SHP77 (cell line): ENCODE measurements at regions not wholly inside any gene's neighbourhood (a gene's known extent, or its start where the extent isn't known, plus 50 kb on each side); places are given as distances from the start of the nearest gene placed in this dataset.

Experiments used
- DNase-seq, 2 experiments: peaks; one replicate each; lab custom pipeline; 2025; lab: John Stamatoyannopoulos, UW

GRCh38 chr3:84073664-84074063, 885.1 kb upstream of the CADM2 start:
- DNase-seq: no peak

DNA sequence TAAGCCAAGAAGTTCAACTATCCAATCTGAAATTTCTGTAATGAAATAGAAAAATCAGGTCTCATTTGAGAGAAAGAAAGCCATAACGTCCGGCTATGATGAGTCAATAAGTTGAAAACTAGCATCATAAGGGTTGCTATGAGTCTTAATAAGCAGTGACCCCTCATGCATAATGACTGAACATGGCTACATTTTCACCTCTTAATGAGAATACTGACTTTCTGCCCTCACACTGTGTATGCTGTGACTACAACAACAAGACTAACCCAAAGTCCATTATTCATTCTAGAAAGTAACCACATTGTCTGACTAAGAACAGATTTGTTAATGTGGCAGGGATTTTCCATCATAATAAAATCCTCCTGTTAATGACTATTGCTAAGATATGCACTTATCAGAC, 884.0 kb upstream of the CADM2 start:
- no peak for DNase-seq

DNA sequence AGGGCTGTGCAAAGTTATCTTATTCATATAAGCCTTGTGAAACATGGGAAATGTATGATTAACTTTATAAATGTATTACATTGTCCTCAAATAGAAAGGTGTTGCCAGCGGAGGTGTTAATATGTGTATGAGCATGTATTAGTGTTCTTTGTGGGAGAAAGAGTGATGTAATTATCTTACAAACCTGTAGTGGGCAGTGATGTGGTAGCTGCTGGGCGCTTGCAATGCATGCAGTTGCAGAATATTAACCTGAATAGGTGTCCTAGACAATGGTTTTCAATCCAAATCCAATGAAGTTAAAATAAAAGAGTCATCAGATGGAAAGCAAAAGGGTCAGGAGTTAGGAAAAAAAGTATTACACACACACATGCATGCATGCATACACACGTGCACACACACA, 881.3 kb upstream of the CADM2 start:
- DNase-seq: no peak

DNA sequence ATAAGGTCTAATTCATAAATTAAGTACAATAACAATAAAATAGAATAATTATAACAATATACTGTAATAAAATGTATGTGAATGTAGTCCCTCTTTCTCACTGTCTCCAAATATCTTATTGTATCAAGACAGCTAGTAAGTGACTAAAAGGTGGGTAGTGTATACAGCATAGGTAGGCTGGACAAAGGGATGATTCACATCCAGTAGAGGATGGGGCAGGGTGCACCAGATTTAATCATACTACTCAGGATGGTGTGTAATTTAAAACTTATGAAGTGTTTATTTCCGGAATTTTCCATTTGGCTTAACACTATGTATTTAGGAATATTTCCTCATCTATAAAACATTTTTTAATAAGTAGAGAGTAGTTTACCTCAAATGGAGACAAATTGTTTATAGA, 876.1 kb upstream of the CADM2 start:
- DNase-seq: no peak

- DNase-seq: no peak
Measured at GRCh38 chr3:84092907-84093306, 865.9 kb upstream of the CADM2 start.

DNA sequence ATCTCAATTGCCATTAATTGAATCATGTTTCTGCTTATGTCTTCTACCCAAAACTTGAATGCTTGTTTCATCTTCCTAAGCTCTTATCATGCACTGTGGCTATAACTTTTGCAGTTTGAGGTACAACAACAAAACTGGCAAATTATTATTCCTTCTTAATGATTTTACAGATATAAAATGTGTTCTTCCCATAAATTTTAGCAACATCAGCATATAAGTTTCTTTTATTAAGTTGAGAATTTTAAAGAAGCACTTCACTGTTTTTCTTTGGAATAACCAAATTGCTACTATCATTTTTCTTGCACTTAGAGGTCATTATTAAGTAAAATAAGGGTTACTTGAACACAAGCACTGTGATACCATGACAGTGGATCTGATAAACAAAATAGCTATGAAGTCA, 862.6 kb upstream of the CADM2 start:
- no peak for DNase-seq

- no peak for DNase-seq
Measured at GRCh38 chr3:84100861-84101260, 857.9 kb upstream of the CADM2 start.

DNA sequence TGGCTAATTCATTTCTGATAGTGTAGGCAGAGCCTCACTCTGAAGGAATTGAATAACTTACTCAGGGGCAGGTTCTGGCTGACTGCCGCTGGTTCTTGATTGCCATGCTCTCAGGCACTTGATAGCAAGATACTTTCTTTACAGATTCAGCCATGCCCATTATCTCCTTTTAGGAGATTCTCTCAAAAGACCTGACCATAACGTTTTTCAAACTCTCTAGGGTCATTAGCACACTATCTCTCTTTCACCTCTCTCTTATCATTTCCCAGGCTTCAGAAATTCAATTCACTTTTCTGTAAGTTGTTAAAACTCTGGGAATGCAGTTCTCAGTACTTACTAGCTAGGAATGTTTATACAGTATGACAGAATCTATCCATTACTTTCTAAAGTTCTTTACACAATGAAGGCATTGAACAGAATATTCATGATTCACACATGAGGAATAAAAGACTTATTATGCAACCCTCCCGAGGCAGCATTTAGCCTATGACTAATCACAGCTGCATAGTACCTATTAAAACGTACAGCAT, 850.3 kb upstream of the CADM2 start:
- no peak for DNase-seq

DNA sequence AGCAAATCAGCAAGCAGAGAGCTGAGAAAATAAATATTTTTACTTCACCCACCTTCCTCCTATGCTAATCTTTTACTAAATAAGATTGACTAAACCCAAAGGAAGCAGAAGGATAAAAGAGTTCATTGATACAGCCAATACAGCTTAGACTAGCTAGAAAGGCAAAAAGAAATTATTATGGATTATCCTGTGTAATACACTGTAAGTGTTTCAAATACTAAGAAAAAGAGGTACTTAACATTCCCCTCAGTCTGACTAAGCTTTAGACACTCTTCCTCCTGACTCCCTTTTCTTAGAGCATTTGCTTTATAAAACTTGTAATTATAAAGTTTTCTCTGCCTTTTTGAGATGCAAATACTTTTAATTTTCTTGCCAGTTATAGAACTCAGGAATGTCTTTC, 848.9 kb upstream of the CADM2 start:
- no peak for DNase-seq

GRCh38 chr3:84110787-84111186, 848.0 kb upstream of the CADM2 start:
- DNase-seq: no peak

GRCh38 chr3:84125201-84125721, 833.5 kb upstream of the CADM2 start:
- no peak for DNase-seq

DNA sequence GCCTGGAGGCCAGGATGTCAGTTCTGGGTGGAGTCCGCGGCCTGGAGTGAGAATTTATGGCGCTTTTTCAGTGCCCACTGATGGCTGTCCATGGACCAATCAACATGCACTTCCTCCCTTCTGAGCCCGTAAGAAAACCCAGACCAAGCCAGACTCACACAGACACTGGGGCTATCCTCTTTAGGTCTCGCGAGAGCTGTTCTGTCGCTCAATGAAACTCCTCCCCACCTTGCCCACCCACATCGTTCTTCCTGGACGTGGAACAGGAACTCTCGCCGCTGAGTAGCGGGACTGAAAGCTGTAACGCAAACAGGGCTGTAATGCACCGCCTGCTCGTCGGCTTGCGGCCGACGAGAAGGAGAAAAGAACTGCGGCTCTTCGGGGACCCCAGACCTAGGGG, 833.0 kb upstream of the CADM2 start:
- no peak for DNase-seq

- DNase-seq: no peak
Measured at GRCh38 chr3:84126160-84126559, 832.6 kb upstream of the CADM2 start.

- DNase-seq: no peak
Measured at GRCh38 chr3:84128024-84128423, 830.8 kb upstream of the CADM2 start.

DNA sequence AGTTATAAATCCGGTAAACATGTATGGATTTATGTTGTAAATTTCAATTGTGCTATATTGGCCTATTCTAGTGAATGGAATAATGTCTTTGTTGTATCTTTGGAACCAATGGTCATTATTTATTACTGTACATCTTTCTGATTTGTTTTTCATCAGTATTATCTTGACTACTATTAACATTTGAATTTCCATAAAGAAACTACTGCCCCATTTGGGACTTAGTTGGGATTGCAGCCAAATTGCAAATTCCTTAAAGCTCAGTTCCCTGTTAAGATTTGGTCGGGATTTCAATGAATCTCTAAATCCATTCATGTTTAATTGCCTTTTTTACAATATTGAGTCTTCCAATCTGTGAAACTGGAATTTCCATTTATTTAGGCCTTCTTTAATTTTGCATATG, 822.4 kb upstream of the CADM2 start:
- no peak for DNase-seq

DNA sequence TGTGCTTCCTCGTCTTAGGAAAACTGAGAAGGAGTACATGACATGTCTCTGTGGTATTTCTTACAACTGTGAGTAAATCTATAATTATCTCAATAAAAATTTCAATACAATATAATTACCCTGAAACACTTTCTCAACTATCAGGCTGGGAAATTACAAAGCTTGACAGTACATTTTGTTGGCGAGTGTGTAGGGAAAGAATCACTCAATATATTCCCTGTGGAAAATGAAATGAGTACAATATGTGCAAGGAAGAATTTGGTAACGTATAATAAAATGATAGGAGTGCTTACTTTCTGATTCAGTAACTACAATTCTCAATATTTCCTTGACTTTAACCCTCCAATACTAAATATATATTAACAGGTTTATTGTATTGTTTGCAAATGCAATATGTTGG, 818.2 kb upstream of the CADM2 start:
- DNase-seq: no peak

- no peak for DNase-seq
Measured at GRCh38 chr3:84141571-84141970, 817.2 kb upstream of the CADM2 start.

DNA sequence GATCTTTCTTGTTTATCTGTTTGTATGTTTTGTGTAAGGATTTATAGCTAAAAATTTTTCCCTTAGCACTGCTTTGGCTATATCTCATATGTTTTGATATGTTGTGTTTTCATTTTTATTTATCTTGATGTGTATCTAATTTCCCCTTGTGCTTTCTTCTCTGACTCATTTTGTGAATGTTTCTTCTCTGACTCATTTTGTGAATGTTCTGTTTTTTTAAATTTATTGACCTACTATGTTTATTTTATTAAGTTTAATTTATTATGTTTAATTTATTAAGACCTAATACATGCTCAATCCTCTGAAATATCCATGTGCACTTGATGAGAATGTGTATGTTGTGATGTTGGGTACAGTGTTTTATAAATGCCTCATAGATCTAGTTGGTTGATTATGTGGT, 793.5 kb upstream of the CADM2 start:
- DNase-seq: no peak

GRCh38 chr3:84175449-84175848, 783.3 kb upstream of the CADM2 start:
- DNase-seq: no peak

DNA sequence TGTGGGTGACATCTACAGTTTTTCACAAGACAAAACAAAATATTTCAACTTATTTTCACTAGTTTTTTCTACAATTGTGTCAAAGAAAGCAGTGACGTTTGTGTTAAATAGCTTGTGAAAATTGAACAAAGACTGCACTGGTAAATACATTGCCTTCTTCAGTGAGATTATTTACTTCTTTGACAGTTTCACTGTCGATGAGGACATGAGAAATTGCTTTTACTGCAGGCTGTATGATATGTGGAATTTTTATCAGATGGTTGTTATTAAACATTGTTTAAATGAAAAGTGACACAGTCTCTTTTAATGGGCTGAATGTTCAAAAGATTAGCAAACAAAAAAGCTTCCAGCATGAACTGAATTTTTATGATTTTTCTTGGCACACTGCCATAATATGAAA, 773.9 kb upstream of the CADM2 start:
- DNase-seq: no peak

GRCh38 chr3:84194029-84194428, 764.8 kb upstream of the CADM2 start:
- no peak for DNase-seq

DNA sequence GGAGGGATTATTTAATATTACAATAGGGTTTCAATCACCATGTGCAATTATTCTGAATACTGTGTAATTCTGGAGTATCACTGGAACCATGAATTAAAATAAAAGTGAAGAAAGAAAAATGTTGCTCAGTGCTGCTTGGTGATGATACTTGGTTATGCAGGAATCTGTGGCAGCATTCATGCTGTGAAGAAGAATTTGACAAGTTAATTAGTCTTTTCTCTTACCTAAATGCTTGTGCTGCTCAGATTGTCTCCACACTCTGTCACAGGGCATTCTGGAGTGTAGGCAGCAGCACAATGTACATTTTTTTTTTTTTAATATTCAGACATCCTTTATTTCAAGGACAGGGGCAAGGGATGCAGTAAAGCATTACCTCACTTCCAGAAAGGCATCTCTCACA, 749.3 kb upstream of the CADM2 start:
- no peak for DNase-seq

DNA sequence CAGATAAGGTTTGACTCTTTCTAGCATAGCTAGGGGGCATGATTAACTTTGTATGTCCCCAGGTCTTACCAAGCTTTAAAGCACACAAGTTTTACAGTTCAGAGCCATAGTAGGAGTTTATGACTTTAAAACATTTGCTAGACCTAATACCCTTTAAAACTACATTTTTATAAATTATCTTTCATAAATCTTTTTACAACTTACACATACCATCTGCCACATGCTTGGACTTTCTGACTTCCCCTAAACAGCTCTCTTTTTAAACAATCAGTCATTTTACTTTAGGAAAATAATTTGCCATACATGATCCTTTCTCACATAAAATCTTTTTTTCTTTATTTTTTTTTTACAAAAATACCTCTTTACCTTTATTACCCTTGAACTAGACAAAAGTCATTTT, 735.3 kb upstream of the CADM2 start:
- no peak for DNase-seq

- no peak for DNase-seq
Measured at GRCh38 chr3:84224262-84224661, 734.5 kb upstream of the CADM2 start.

- DNase-seq: no peak
Measured at GRCh38 chr3:84236261-84236660, 722.5 kb upstream of the CADM2 start.
